ENCODE measurements at regions not wholly inside any gene's neighbourhood (a gene's known extent, or its start where the extent isn't known, plus 50 kb on each side); places are given as distances from the start of the nearest gene placed in this dataset.

DNA sequence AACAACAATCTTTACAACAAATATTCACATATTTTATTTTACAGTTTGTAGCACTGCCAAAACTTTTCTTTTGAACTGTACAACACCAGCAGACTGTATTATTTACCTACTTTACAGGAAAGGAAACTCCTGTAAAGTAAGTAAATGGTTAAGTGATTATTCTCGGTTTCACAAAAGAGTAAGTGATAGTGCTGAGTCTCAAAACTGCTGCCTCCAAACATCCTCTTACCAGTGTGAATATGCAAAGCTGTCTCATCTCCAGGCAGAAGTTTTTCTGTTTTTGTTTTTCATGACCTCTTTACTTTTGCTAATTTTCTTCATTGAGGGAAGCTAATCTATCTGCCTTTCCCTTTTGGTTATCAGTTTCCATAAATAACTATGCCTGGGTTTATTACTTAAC lies 286.7 kb downstream of the SRGAP2C start:
- no peak for TF ChIP-seq EZH2 (IDR thresholded peaks at IDR 0.05; ENCODE audit: borderline replicate concordance, low read depth, low read length, severe bottlenecking)
- TF ChIP-seq, protein P1, sequence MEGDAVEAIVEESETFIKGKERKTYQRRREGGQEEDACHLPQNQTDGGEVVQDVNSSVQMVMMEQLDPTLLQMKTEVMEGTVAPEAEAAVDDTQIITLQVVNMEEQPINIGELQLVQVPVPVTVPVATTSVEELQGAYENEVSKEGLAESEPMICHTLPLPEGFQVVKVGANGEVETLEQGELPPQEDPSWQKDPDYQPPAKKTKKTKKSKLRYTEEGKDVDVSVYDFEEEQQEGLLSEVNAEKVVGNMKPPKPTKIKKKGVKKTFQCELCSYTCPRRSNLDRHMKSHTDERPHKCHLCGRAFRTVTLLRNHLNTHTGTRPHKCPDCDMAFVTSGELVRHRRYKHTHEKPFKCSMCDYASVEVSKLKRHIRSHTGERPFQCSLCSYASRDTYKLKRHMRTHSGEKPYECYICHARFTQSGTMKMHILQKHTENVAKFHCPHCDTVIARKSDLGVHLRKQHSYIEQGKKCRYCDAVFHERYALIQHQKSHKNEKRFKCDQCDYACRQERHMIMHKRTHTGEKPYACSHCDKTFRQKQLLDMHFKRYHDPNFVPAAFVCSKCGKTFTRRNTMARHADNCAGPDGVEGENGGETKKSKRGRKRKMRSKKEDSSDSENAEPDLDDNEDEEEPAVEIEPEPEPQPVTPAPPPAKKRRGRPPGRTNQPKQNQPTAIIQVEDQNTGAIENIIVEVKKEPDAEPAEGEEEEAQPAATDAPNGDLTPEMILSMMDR (IDR thresholded peaks at IDR 0.05; ENCODE audit: borderline replicate concordance, extremely low read depth, low read length, poor library complexity, severe bottlenecking) = no peak

DNA sequence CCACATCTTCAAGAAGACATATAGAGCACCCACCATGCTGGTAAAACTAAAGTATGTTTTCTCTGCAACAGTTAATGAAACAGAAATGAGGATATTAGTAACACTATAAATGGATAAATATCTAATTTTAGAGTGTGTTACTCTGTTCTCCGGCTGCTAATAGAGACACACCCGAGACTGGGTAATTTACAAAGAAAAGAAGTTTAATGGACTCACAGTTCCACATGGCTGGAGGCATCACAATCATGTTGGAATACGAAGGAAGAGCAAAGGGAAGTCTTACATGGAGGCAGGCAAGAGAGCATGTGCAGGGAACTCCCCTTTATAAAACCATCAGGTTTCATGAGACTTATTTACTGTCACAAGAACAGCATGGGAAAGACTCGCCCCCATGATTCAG lies 287.2 kb downstream of the SRGAP2C start:
- no peak overlapping the region for H3K4me2 ChIP-seq (ENCODE audit: insufficient read depth, low read length)
- H3K27ac ChIP-seq (ENCODE audit: low read length) = no peak overlapping the region

More for the DNA sequence above, 286.7 kb downstream of the SRGAP2C start:
- Histone ChIP-seq H3K27me3 (ENCODE audit: insufficient read depth, low read length, poor library complexity) (no peaks in the 10 kb centered on the region), H3K4me3 (ENCODE audit: low read depth in 1 of 2, low read length in 2 of 2) (no peak overlapping the region), H3K4me1 (ENCODE audit: insufficient read depth, low read length) (no peaks in the 10 kb centered on the region), H3K4me2 (ENCODE audit: insufficient read depth, low read length) (no peak overlapping the region), H3K79me2 (ENCODE audit: insufficient read depth, low read length) (no peaks in the 10 kb centered on the region), H4K20me1 (ENCODE audit: insufficient read depth, low read length) (no peaks in the 10 kb centered on the region), H3K36me3 (ENCODE audit: insufficient read depth, low read length) (no peaks in the 10 kb centered on the region), H3K27ac (ENCODE audit: low read length) (no peak overlapping the region), H2AFZ (ENCODE audit: low read depth, low read length) (no peak overlapping the region), H3K9ac (ENCODE audit: low read depth, low read length) (no peak overlapping the region), H3K9me3 (ENCODE audit: insufficient read depth, low read length, severe bottlenecking) (no peaks in the 10 kb centered on the region)
- ATAC-seq (ENCODE audit: insufficient read depth, low read depth) = no peak
- no peak for DNase-seq

DNA sequence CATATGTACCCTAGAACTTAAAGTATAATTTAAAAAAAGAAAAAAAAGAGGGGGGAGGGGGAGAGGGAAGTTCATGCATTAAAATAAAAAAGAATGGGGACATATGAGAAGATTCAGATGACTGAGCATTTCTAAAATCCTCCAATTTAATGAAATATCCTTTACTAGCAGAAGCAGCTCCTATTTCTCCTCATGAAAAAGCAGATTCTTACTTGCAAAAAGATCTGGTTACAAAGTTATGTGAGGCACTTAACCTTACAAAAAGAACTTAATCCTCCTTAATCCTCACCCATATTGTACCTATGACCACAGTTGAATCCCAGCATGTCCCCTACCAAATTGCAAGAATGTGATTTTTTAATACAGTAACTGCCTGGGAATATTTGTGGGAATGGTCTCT lies 298.5 kb downstream of the SRGAP2C start:
- Histone ChIP-seq H3K27ac (ENCODE audit: low read length) (no peak overlapping the region), H3K4me2 (ENCODE audit: insufficient read depth, low read length) (no peak overlapping the region)

More for the DNA sequence above, 287.2 kb downstream of the SRGAP2C start:
- Histone ChIP-seq H3K36me3 (ENCODE audit: insufficient read depth, low read length) (no peaks in the 10 kb centered on the region), H3K79me2 (ENCODE audit: insufficient read depth, low read length) (no peaks in the 10 kb centered on the region), H3K4me3 (ENCODE audit: low read depth in 1 of 2, low read length in 2 of 2) (no peak overlapping the region), H4K20me1 (ENCODE audit: insufficient read depth, low read length) (no peaks in the 10 kb centered on the region), H3K27me3 (ENCODE audit: insufficient read depth, low read length, poor library complexity) (no peaks in the 10 kb centered on the region), H3K4me1 (ENCODE audit: insufficient read depth, low read length) (no peaks in the 10 kb centered on the region), H3K9ac (ENCODE audit: low read depth, low read length) (no peak overlapping the region), H3K9me3 (ENCODE audit: insufficient read depth, low read length, severe bottlenecking) (peaks cover 2% of the 10 kb centered on the region), H2AFZ (ENCODE audit: low read depth, low read length) (no peak overlapping the region)
- TF ChIP-seq, protein P1 (IDR thresholded peaks at IDR 0.05; ENCODE audit: borderline replicate concordance, extremely low read depth, low read length, poor library complexity, severe bottlenecking) = no peak
- TF ChIP-seq EZH2 (IDR thresholded peaks at IDR 0.05; ENCODE audit: borderline replicate concordance, low read depth, low read length, severe bottlenecking) = no peak
- DNase-seq (no peak), ATAC-seq (ENCODE audit: insufficient read depth, low read depth) (no peak)

More for the DNA sequence above, 298.5 kb downstream of the SRGAP2C start:
- Histone ChIP-seq H3K4me1 (ENCODE audit: insufficient read depth, low read length) (peaks cover 8% of the 10 kb centered on the region; the same call in 1 of the 2 replicates), H3K36me3 (ENCODE audit: insufficient read depth, low read length) (no peaks in the 10 kb centered on the region), H3K79me2 (ENCODE audit: insufficient read depth, low read length) (no peaks in the 10 kb centered on the region), H3K9me3 (ENCODE audit: insufficient read depth, low read length, severe bottlenecking) (peaks cover 12% of the 10 kb centered on the region), H2AFZ (ENCODE audit: low read depth, low read length) (no peak overlapping the region), H3K9ac (ENCODE audit: low read depth, low read length) (no peak overlapping the region), H4K20me1 (ENCODE audit: insufficient read depth, low read length) (no peaks in the 10 kb centered on the region), H3K4me3 (ENCODE audit: low read depth in 1 of 2, low read length in 2 of 2) (no peak overlapping the region), H3K27me3 (ENCODE audit: insufficient read depth, low read length, poor library complexity) (no peaks in the 10 kb centered on the region)
- ATAC-seq (ENCODE audit: insufficient read depth, low read depth) = no peak
- TF ChIP-seq EZH2 (IDR thresholded peaks at IDR 0.05; ENCODE audit: borderline replicate concordance, low read depth, low read length, severe bottlenecking) = no peak
- TF ChIP-seq, protein P1 (IDR thresholded peaks at IDR 0.05; ENCODE audit: borderline replicate concordance, extremely low read depth, low read length, poor library complexity, severe bottlenecking) = no peak
- no peak for DNase-seq
